ENCODE measurements at regions not wholly inside any gene's neighbourhood (a gene's known extent, or its start where the extent isn't known, plus 50 kb on each side); places are given as distances from the start of the nearest gene placed in this dataset.

- TF ChIP-seq CTCF (IDR thresholded peaks at IDR 0.05; ENCODE audit: low read depth, low read length) (no peak), EZH2phosphoT487 (IDR thresholded peaks at IDR 0.05; ENCODE audit: low read depth) (no peak)
Measured at GRCh38 chr9:107883496-107884124, 394.0 kb upstream of the KLF4 start.
